IgD-negative memory B cell (primary cell): ENCODE measurements at regions not wholly inside any gene's neighbourhood (a gene's known extent, or its start where the extent isn't known, plus 50 kb on each side); places are given as distances from the start of the nearest gene placed in this dataset.

Experiments
- H3K27ac Mint-ChIP-seq, 3 donors: one replicate each; pipeline ENCODE4 v1.8.0; 2020 to 2022; ENCODE audit warnings: mild to moderate bottlenecking in 3 of 3, mixed read lengths in 3 of 3, moderate library complexity in 1 of 3
- H3K27me3 Mint-ChIP-seq: one replicate; pipeline ENCODE4 v1.8.0; 2021; ENCODE audit warnings: mixed read lengths
- H3K36me3 Mint-ChIP-seq: one replicate; pipeline ENCODE4 v1.8.0; 2020; ENCODE audit warnings: mild to moderate bottlenecking, mixed read lengths
- H3K4me1 Mint-ChIP-seq, 3 donors: one replicate each; pipeline ENCODE4 v1.8.0; 2020 to 2022; ENCODE audit warnings: mixed read lengths in 3 of 3, mild to moderate bottlenecking in 1 of 3
- H3K4me3 Mint-ChIP-seq, 4 donors: one replicate each; pipeline ENCODE4 v1.8.0; 2020 to 2022; ENCODE audit warnings: mild to moderate bottlenecking in 4 of 4, mixed read lengths in 4 of 4, moderate library complexity in 3 of 4
- H3K9me3 Mint-ChIP-seq, 3 donors: one replicate each; pipeline ENCODE4 v1.8.0; 2020 to 2021; ENCODE audit warnings: mixed read lengths in 3 of 3, mild to moderate bottlenecking in 1 of 3

DNA sequence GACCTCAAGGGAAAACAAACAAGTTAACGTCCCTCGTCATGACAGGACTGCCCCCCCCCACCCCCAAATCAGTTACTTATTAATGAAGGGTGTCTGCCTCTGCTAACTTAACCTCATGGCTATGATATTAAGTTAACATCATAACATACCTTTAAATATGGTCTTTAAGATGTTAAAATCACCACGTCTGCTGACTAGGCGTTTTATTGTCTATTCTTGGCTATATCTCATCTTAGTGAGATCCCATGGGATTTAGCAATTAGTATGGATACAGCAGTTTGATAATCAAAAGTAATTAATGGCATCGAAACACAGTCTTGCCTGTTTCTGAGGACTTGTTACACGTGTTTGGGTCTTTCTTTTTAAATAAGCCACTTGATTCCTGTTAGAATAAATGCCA, 186.9 kb downstream of the FOXB1 start:
- Mint-ChIP-seq H3K4me1 (no peaks in the 10 kb centered on the region), H3K4me3 (no peak overlapping the region), H3K9me3 (peaks cover 0 to 2% (median 0%) of the 10 kb centered on the region in 3 donors), H3K27ac (no peak overlapping the region), H3K36me3 (no peaks in the 10 kb centered on the region), H3K27me3 (peaks cover 18% of the 10 kb centered on the region)

- peaks cover 23% of the 10 kb centered on the region for H3K27me3 Mint-ChIP-seq
- H3K36me3 Mint-ChIP-seq = no peaks in the 10 kb centered on the region
- H3K4me1 Mint-ChIP-seq = no peaks in the 10 kb centered on the region
- peaks cover 0 to 2% (median 0%) of the 10 kb centered on the region in 3 donors for H3K9me3 Mint-ChIP-seq
- H3K4me3 Mint-ChIP-seq = no peak overlapping the region
- H3K27ac Mint-ChIP-seq = no peak overlapping the region
These were observed 187.7 kb downstream of the FOXB1 start for GRCh38 chr15:60191821-60192220.

GRCh38 chr15:60195611-60196010, 191.5 kb downstream of the FOXB1 start:
- H3K27me3 Mint-ChIP-seq = peaks cover 17% of the 10 kb centered on the region

GRCh38 chr15:60204131-60204885, 193.5 kb downstream of the ANXA2 start:
- Mint-ChIP-seq H3K4me3 (no peak overlapping the region), H3K36me3 (no peaks in the 10 kb centered on the region), H3K27ac (no peak overlapping the region), H3K27me3 (peaks cover 5% of the 10 kb centered on the region), H3K9me3 (no peaks in the 10 kb centered on the region), H3K4me1 (no peaks in the 10 kb centered on the region)

More at GRCh38 chr15:60195611-60196010, 191.5 kb downstream of the FOXB1 start:
- H3K4me1 Mint-ChIP-seq = no peaks in the 10 kb centered on the region
- peaks cover 0 to 2% (median 0%) of the 10 kb centered on the region in 3 donors for H3K9me3 Mint-ChIP-seq
- H3K27ac Mint-ChIP-seq = no peak overlapping the region
- no peaks in the 10 kb centered on the region for H3K36me3 Mint-ChIP-seq
- H3K4me3 Mint-ChIP-seq = no peak overlapping the region

GRCh38 chr15:60208709-60209108, 189.1 kb downstream of the ANXA2 start:
- H3K27ac Mint-ChIP-seq = no peak overlapping the region
- H3K4me3 Mint-ChIP-seq = no peak overlapping the region
- H3K27me3 Mint-ChIP-seq = peaks cover 5% of the 10 kb centered on the region
- no peaks in the 10 kb centered on the region for H3K36me3 Mint-ChIP-seq
- peaks cover 0 to 3% (median 0%) of the 10 kb centered on the region in 3 donors for H3K9me3 Mint-ChIP-seq
- no peaks in the 10 kb centered on the region for H3K4me1 Mint-ChIP-seq

- Mint-ChIP-seq H3K36me3 (no peaks in the 10 kb centered on the region), H3K9me3 (peaks cover 0 to 3% (median 0%) of the 10 kb centered on the region in 3 donors), H3K27ac (no peak overlapping the region), H3K4me3 (no peak overlapping the region), H3K4me1 (no peaks in the 10 kb centered on the region), H3K27me3 (peaks cover 10% of the 10 kb centered on the region)
These were observed 185.2 kb downstream of the ANXA2 start for GRCh38 chr15:60212536-60212935.

DNA sequence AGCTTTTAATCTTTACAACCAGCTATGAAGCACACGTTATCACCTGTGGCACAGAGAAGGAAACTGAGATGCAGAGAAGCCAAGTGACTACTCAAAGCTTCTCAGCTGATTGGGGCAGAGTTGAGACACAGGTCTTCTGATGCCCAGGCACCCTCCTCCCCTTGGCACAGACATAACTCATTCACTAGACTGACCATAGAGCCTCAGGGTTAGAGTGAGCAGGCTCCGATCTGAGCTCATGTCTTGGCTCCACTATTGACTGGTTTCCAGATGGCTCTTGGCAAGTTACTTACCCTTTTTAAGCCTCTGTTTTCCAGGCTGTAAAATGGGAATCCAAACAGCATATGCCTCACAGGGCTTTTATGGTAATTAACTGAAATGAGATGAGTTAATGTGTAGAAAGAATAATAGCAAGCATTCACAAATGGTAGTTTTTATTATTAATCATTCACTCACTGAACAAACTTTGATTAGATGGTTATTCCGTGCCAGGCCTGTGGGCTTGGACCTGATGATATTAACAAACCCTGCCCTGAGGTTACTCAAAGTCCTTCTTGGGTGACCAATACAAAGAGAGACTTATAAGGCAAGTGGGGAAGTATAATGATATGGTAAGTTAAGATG, 184.3 kb downstream of the ANXA2 start:
- Mint-ChIP-seq H3K27me3 (peaks cover 10% of the 10 kb centered on the region), H3K4me3 (no peak overlapping the region), H3K9me3 (peaks cover 0 to 3% (median 0%) of the 10 kb centered on the region in 3 donors), H3K36me3 (no peaks in the 10 kb centered on the region), H3K4me1 (no peaks in the 10 kb centered on the region), H3K27ac (no peak overlapping the region)

GRCh38 chr15:60214201-60214600, 183.6 kb downstream of the ANXA2 start:
- Mint-ChIP-seq H3K9me3 (peaks cover 0 to 3% (median 0%) of the 10 kb centered on the region in 3 donors), H3K4me1 (no peaks in the 10 kb centered on the region), H3K36me3 (no peaks in the 10 kb centered on the region), H3K27me3 (peaks cover 11% of the 10 kb centered on the region), H3K27ac (no peak overlapping the region), H3K4me3 (no peak overlapping the region)

DNA sequence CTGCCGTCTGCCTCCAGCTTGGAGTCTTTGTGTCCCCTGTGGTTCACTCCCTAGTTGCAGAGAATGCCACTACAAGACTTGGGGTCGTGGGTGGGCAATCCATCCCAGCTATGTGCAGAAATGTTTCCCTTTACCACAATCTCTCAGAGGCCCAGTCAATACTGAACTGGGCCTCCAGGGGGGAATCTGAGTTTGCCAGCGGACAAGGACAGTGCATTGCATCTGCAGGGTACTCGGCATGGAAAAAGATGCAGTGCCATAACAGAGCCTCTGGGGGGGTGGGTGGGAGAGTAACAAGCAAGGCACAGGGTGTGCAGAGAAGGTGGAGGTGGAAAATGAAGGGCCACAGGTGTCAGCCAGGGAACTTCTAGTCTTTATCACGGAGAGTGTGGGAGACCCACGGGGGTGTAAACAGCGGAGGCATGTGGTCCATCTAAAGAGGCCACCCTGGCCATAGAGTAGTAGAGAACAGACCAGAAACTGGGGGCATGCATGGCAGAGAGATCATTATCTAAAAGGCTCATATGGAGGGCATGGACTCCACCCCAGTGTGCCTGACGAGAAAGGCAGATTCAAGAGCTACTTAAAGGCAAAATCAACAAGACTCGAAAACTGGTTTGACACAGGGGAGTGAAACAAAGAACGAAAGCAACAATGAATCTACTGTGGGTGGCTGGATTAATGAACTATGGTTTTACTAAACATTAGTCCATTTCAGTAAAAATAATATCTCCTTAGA, 182.4 kb downstream of the ANXA2 start:
- peaks cover 0 to 3% (median 0%) of the 10 kb centered on the region in 3 donors for H3K9me3 Mint-ChIP-seq
- H3K36me3 Mint-ChIP-seq = no peaks in the 10 kb centered on the region
- H3K4me3 Mint-ChIP-seq = no peak overlapping the region
- H3K27me3 Mint-ChIP-seq = peaks cover 11% of the 10 kb centered on the region
- no peak overlapping the region for H3K27ac Mint-ChIP-seq
- H3K4me1 Mint-ChIP-seq = no peaks in the 10 kb centered on the region

- Mint-ChIP-seq H3K27ac (no peak overlapping the region), H3K9me3 (peaks cover 0 to 3% (median 0%) of the 10 kb centered on the region in 3 donors), H3K36me3 (no peaks in the 10 kb centered on the region), H3K27me3 (peaks cover 11% of the 10 kb centered on the region), H3K4me1 (no peaks in the 10 kb centered on the region), H3K4me3 (no peak overlapping the region)
These were observed 180.6 kb downstream of the ANXA2 start for GRCh38 chr15:60217161-60217560.

DNA sequence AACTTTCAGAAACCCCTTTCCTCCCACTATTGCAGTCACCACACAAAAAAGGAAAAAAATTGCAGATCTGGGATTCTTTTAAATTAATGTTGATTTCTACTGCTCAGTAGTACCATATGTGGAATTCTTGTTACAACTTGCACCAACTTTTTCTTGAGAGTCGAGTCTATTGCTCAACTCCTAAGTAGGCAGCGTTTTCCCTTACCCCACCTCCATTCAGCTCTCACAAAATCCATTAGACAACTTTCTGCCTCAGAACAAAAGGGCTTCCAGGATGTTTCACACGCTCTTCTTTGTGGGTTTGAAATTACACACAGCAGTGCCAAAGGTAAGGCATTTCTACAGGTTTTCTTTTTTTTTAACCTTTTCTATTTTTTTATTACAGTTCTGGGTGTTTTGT, 179.5 kb downstream of the ANXA2 start:
- H3K27ac Mint-ChIP-seq = no peak overlapping the region
- no peak overlapping the region for H3K4me3 Mint-ChIP-seq
- no peaks in the 10 kb centered on the region for H3K4me1 Mint-ChIP-seq
- no peaks in the 10 kb centered on the region for H3K36me3 Mint-ChIP-seq
- peaks cover 9% of the 10 kb centered on the region for H3K27me3 Mint-ChIP-seq
- no peaks in the 10 kb centered on the region for H3K9me3 Mint-ChIP-seq

DNA sequence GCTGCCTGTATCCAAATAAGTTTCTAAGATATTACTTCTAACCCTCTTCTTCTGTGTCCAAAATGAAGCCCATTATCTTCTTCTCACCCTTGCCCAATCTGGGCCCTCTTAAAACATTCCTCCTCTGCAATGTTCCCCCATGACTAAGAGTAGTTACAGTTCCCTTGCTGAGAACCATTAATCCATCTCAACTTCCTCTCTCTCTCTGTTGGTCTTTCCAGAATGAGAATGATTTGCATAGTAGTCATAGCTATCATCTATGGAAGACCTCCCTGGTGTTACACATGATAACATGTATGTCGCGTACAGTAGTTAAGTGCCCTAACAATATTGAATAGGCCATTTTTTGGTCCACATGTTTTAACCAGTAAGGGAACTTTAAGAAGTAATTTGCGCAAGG, 177.9 kb downstream of the ANXA2 start:
- Mint-ChIP-seq H3K27ac (no peak overlapping the region), H3K4me1 (no peaks in the 10 kb centered on the region), H3K9me3 (no peaks in the 10 kb centered on the region), H3K27me3 (peaks cover 10% of the 10 kb centered on the region), H3K36me3 (no peaks in the 10 kb centered on the region), H3K4me3 (no peak overlapping the region)

GRCh38 chr15:60221356-60221755, 176.4 kb downstream of the ANXA2 start:
- no peak overlapping the region for H3K27ac Mint-ChIP-seq
- H3K4me3 Mint-ChIP-seq = no peak overlapping the region
- H3K4me1 Mint-ChIP-seq = no peaks in the 10 kb centered on the region
- H3K9me3 Mint-ChIP-seq = no peaks in the 10 kb centered on the region
- H3K27me3 Mint-ChIP-seq = peaks cover 7% of the 10 kb centered on the region
- no peaks in the 10 kb centered on the region for H3K36me3 Mint-ChIP-seq

DNA sequence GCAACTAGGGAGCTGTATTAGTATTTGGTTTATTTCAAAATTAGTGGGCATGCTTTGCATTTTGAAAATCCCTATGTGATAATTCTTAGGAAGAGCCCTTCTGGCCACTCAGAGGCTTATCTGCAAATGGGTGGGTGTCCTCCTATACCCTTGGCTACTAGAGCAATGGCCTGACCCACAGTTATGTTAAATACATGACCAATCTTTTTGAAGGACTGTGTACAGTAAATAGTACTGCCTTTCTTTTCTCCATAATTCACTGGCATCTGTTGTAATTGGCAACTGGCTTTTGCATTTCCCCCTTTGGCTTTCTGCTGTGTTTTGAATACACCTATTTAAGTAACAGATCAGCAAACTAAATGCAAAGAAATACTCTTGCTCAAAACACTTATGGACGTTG, 175.4 kb downstream of the ANXA2 start:
- Mint-ChIP-seq H3K9me3 (no peaks in the 10 kb centered on the region), H3K27ac (no peak overlapping the region), H3K4me1 (no peaks in the 10 kb centered on the region), H3K4me3 (no peak overlapping the region), H3K27me3 (peaks cover 7% of the 10 kb centered on the region), H3K36me3 (no peaks in the 10 kb centered on the region)

- H3K27ac Mint-ChIP-seq = no peak overlapping the region
- H3K4me3 Mint-ChIP-seq = no peak overlapping the region
- peaks cover 8% of the 10 kb centered on the region for H3K27me3 Mint-ChIP-seq
- peaks cover 0 to under 1% (median 0%) of the 10 kb centered on the region in 3 donors for H3K4me1 Mint-ChIP-seq
- H3K9me3 Mint-ChIP-seq = no peaks in the 10 kb centered on the region
- no peaks in the 10 kb centered on the region for H3K36me3 Mint-ChIP-seq
These were observed 174.6 kb downstream of the ANXA2 start for GRCh38 chr15:60223176-60223575.
